DND-41 (cell line): ENCODE measurements at regions not wholly inside any gene's neighbourhood (a gene's known extent, or its start where the extent isn't known, plus 50 kb on each side); places are given as distances from the start of the nearest gene placed in this dataset.

Experiments used
- ATAC-seq: fragments of 200-7000 bp; cut with Tn5 transposase; 3 replicates; pipeline ENCODE4 v1.9.1; 2021; ENCODE audit warnings: low read depth; ENCODE audit not compliant: insufficient read depth
- DNase-seq: peaks from one replicate; pipeline ENCODE4 v3.0.0-alpha.2; 2020
- H2AFZ ChIP-seq: 2 replicates; pipeline ENCODE4 v1.6.0; 2012; ENCODE audit warnings: low read depth, low read length
- H3K27ac ChIP-seq: 2 replicates; pipeline ENCODE4 v1.5.1; 2012; ENCODE audit warnings: low read length, inconsistent platforms
- H3K27me3 ChIP-seq: fragments of 200-600 bp; sonication (generic); 2 replicates; pipeline ENCODE4 v1.6.0; 2012; ENCODE audit warnings: low read length, mild to moderate bottlenecking, inconsistent platforms; ENCODE audit not compliant: insufficient read depth, poor library complexity
- H3K36me3 ChIP-seq: 2 replicates; pipeline ENCODE4 v1.5.1; 2012; ENCODE audit warnings: low read length, inconsistent platforms; ENCODE audit not compliant: insufficient read depth
- H3K4me1 ChIP-seq: 2 replicates; pipeline ENCODE4 v1.5.1; 2012; ENCODE audit warnings: mild to moderate bottlenecking, low read length; ENCODE audit not compliant: insufficient read depth
- H3K4me2 ChIP-seq: 2 replicates; pipeline ENCODE4 v1.6.0; 2012; ENCODE audit warnings: mild to moderate bottlenecking, moderate library complexity, low read length, inconsistent platforms; ENCODE audit not compliant: insufficient read depth
- H3K4me3 ChIP-seq, 2 experiments: fragments of 200-600 bp in 1 of 2; shearing (Covaris generic) in 1 of 2; 2 replicates each; pipeline ENCODE4 v1.5.1; 2012 to 2016; ENCODE audit warnings: inconsistent platforms in 2 of 2, low read length in 2 of 2, mild to moderate bottlenecking in 2 of 2, low read depth in 1 of 2, moderate library complexity in 1 of 2
- H3K79me2 ChIP-seq: 2 replicates; pipeline ENCODE4 v1.6.0; 2012; ENCODE audit warnings: low read length, inconsistent platforms; ENCODE audit not compliant: insufficient read depth
- H3K9ac ChIP-seq: 2 replicates; pipeline ENCODE4 v1.6.0; 2012; ENCODE audit warnings: low read depth, mild to moderate bottlenecking, inconsistent platforms, low read length, moderate library complexity
- H3K9me3 ChIP-seq: 2 replicates; pipeline ENCODE4 v1.5.1; 2012; ENCODE audit warnings: low read length, moderate library complexity, mild to moderate bottlenecking, inconsistent platforms; ENCODE audit not compliant: insufficient read depth, severe bottlenecking
- H4K20me1 ChIP-seq: 2 replicates; pipeline ENCODE4 v1.6.0; 2012; ENCODE audit warnings: low read length; ENCODE audit not compliant: insufficient read depth
- EZH2 ChIP-seq: IDR thresholded peaks from 3 replicates; pipeline ENCODE4 v1.6.1; 2012; ENCODE audit warnings: borderline replicate concordance, low read depth, mild to moderate bottlenecking, moderate library complexity, low read length, inconsistent platforms; ENCODE audit not compliant: severe bottlenecking
- TF ChIP-seq, protein P1 (sequence below): IDR thresholded peaks from 2 replicates; pipeline ENCODE4 v1.5.1; 2012; ENCODE audit warnings: borderline replicate concordance, low read length, moderate library complexity, mild to moderate bottlenecking; ENCODE audit not compliant: poor library complexity, severe bottlenecking; ENCODE audit errors: extremely low read depth

DNA sequence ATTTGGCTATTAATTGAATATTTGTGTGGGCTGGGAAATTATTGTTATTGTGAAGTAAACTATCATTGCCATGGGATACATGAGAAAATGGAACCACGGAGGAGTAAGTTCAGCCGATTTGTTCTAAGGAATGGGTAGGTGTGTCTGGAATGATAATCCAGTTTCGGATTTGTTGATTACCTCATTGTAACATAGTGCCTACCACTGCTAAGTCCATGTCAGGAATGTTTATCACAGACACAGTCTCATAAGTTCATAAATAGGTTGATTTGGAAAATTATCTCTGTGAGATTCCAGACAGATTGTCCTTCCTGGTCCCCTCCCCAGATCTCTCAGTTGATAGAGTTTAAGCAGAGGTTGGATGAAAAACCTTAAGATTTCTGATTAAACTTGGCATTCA is 78.1 kb upstream of the MAST4 start:
- ATAC-seq (no peak), DNase-seq (no peak)
- Histone ChIP-seq H3K9me3 (peaks cover 8% of the 10 kb centered on the region), H3K27me3 (no peaks in the 10 kb centered on the region), H3K4me1 (no peaks in the 10 kb centered on the region), H3K27ac (no peak overlapping the region), H3K79me2 (no peaks in the 10 kb centered on the region), H2AFZ (no peak overlapping the region), H3K9ac (no peak overlapping the region), H3K4me3 (no peak overlapping the region), H4K20me1 (no peaks in the 10 kb centered on the region), H3K4me2 (no peak overlapping the region), H3K36me3 (no peaks in the 10 kb centered on the region)
- TF ChIP-seq, protein P1, sequence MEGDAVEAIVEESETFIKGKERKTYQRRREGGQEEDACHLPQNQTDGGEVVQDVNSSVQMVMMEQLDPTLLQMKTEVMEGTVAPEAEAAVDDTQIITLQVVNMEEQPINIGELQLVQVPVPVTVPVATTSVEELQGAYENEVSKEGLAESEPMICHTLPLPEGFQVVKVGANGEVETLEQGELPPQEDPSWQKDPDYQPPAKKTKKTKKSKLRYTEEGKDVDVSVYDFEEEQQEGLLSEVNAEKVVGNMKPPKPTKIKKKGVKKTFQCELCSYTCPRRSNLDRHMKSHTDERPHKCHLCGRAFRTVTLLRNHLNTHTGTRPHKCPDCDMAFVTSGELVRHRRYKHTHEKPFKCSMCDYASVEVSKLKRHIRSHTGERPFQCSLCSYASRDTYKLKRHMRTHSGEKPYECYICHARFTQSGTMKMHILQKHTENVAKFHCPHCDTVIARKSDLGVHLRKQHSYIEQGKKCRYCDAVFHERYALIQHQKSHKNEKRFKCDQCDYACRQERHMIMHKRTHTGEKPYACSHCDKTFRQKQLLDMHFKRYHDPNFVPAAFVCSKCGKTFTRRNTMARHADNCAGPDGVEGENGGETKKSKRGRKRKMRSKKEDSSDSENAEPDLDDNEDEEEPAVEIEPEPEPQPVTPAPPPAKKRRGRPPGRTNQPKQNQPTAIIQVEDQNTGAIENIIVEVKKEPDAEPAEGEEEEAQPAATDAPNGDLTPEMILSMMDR, result no peak
- no peak for TF ChIP-seq EZH2

- no peak overlapping the region for H3K9ac ChIP-seq
- H3K4me1 ChIP-seq, result no peaks in the 10 kb centered on the region
- DNase-seq (no peak), ATAC-seq (no peak)
- peaks cover 8% of the 10 kb centered on the region for H3K9me3 ChIP-seq
- H3K79me2 ChIP-seq, result no peaks in the 10 kb centered on the region
- H4K20me1 ChIP-seq, result no peaks in the 10 kb centered on the region
- H3K4me2 ChIP-seq, result no peak overlapping the region
- H2AFZ ChIP-seq, result no peak overlapping the region
- no peaks in the 10 kb centered on the region for H3K36me3 ChIP-seq
- no peak overlapping the region for H3K27ac ChIP-seq
- H3K4me3 ChIP-seq, result no peak overlapping the region
- no peaks in the 10 kb centered on the region for H3K27me3 ChIP-seq
- TF ChIP-seq, protein P1, result no peak
- no peak for TF ChIP-seq EZH2
These were observed 77.4 kb upstream of the MAST4 start for GRCh38 chr5:66518753-66519152.

- no peaks in the 10 kb centered on the region for H3K36me3 ChIP-seq
- ATAC-seq (no peak), DNase-seq (no peak)
- H3K4me1 ChIP-seq, result no peaks in the 10 kb centered on the region
- no peak overlapping the region for H3K4me2 ChIP-seq
- H3K27ac ChIP-seq, result no peak overlapping the region
- H3K9me3 ChIP-seq, result peaks cover 8% of the 10 kb centered on the region
- no peaks in the 10 kb centered on the region for H3K27me3 ChIP-seq
- no peak overlapping the region for H3K9ac ChIP-seq
- TF ChIP-seq EZH2, result no peak
- TF ChIP-seq, protein P1, result no peak
- no peaks in the 10 kb centered on the region for H4K20me1 ChIP-seq
- no peaks in the 10 kb centered on the region for H3K79me2 ChIP-seq
- H3K4me3 ChIP-seq, result no peak overlapping the region
- H2AFZ ChIP-seq, result no peak overlapping the region
These were observed 76.6 kb upstream of the MAST4 start for GRCh38 chr5:66519626-66520025.

GRCh38 chr5:66520854-66521253 is 75.3 kb upstream of the MAST4 start:
- no peak for DNase-seq
- TF ChIP-seq, protein P1, result no peak
- no peak for TF ChIP-seq EZH2
- no peaks in the 10 kb centered on the region for H4K20me1 ChIP-seq

More at GRCh38 chr5:66520854-66521253, 75.3 kb upstream of the MAST4 start:
- Histone ChIP-seq H3K27ac (no peak overlapping the region), H3K4me2 (no peak overlapping the region), H3K9me3 (peaks cover 8% of the 10 kb centered on the region), H2AFZ (no peak overlapping the region), H3K36me3 (no peaks in the 10 kb centered on the region), H3K9ac (no peak overlapping the region), H3K4me3 (no peak overlapping the region), H3K27me3 (no peaks in the 10 kb centered on the region), H3K4me1 (no peaks in the 10 kb centered on the region), H3K79me2 (no peaks in the 10 kb centered on the region)
- no peak for ATAC-seq
